IMR-90 (cell line): ENCODE measurements at regions not wholly inside any gene's neighbourhood (a gene's known extent, or its start where the extent isn't known, plus 50 kb on each side); places are given as distances from the start of the nearest gene placed in this dataset.

ENCODE experiments used
- ATAC-seq: fragments of 200-7000 bp; cut with Tn5 transposase; 2 replicates; pipeline ENCODE4 v1.9.1; 2020; ENCODE audit warnings: low read depth, mild to moderate bottlenecking, moderate library complexity
- BruUV-seq: library from RNA; stranded (reverse); fragments of 400-500 nt; replicated peaks from 2 replicates; lab custom pipeline; 2021; lab: Mats Ljungman, UMichigan
- CTCF ChIA-PET: fragments of 300-600 bp; formaldehyde crosslinking; extraction: SDS; loops from one replicate; lab custom pipeline; 2021; ENCODE audit warnings: antibody characterized with exemption; lab: Yijun Ruan, JAX
- POLR2A ChIA-PET: fragments of 300-600 bp; sonication (Branson Sonifier 250); formaldehyde crosslinking; loops from one replicate; lab custom pipeline; 2022; ENCODE audit warnings: antibody characterized with exemption; ENCODE audit not compliant: unreplicated experiment; lab: Charles Lee
- DNase-seq: peaks from one replicate; pipeline ENCODE4 v3.0.0; 2013
- H2AFZ ChIP-seq: replicated peaks from 2 replicates; pipeline ENCODE3; 2013; ENCODE audit warnings: low read length, mild to moderate bottlenecking; ENCODE audit not compliant: poor library complexity
- H2AK5ac ChIP-seq: 2 replicates; pipeline ENCODE4 v1.6.1; 2013; ENCODE audit warnings: low read depth, low read length, inconsistent platforms
- H2AK9ac ChIP-seq: replicated peaks from 2 replicates; pipeline ENCODE3; 2013; ENCODE audit warnings: mild to moderate bottlenecking, low read depth, low read length, moderate library complexity; ENCODE audit not compliant: poor library complexity
- H2BK120ac ChIP-seq: 2 replicates; pipeline ENCODE4 v1.6.1; 2013; ENCODE audit warnings: low read depth, low read length, inconsistent platforms
- H2BK15ac ChIP-seq: 3 replicates; pipeline ENCODE4 v1.6.1; 2013; ENCODE audit warnings: low read depth, low read length, inconsistent platforms
- H2BK20ac ChIP-seq: 2 replicates; pipeline ENCODE4 v1.6.1; 2013; ENCODE audit warnings: low read depth, mild to moderate bottlenecking, inconsistent platforms, low read length, moderate library complexity
- H2BK5ac ChIP-seq: 2 replicates; pipeline ENCODE4 v1.6.1; 2013; ENCODE audit warnings: mild to moderate bottlenecking, low read depth, low read length, inconsistent platforms; ENCODE audit not compliant: poor library complexity, severe bottlenecking
- H3K14ac ChIP-seq: replicated peaks from 2 replicates; pipeline ENCODE4 v1.6.1; 2013; ENCODE audit warnings: low read depth, low read length, inconsistent platforms
- H3K18ac ChIP-seq: 2 replicates; pipeline ENCODE4 v1.6.1; 2013; ENCODE audit warnings: low read depth, low read length, control low read depth
- H3K23ac ChIP-seq: 2 replicates; pipeline ENCODE4 v1.6.1; 2013; ENCODE audit warnings: low read depth, low read length, inconsistent platforms
- H3K27ac ChIP-seq: 2 replicates; pipeline ENCODE4 v1.5.1; 2013; ENCODE audit warnings: mild to moderate bottlenecking, control low read depth, low read length; ENCODE audit not compliant: insufficient read depth
- H3K27me3 ChIP-seq: 2 replicates; pipeline ENCODE4 v1.6.1; 2013; ENCODE audit warnings: low read length; ENCODE audit not compliant: control insufficient read depth, insufficient read depth
- H3K36me3 ChIP-seq: 2 replicates; pipeline ENCODE4 v1.6.1; 2013; ENCODE audit warnings: low read length, mixed read lengths; ENCODE audit not compliant: control insufficient read depth, insufficient read depth
- H3K4ac ChIP-seq: 2 replicates; pipeline ENCODE4 v1.6.1; 2013; ENCODE audit warnings: low read depth, low read length, inconsistent platforms
- H3K4me1 ChIP-seq: 2 replicates; pipeline ENCODE4 v1.6.1; 2013; ENCODE audit warnings: low read length, mixed read lengths; ENCODE audit not compliant: control insufficient read depth, insufficient read depth
- H3K4me2 ChIP-seq: 2 replicates; pipeline ENCODE4 v1.6.1; 2013; ENCODE audit warnings: low read depth, mild to moderate bottlenecking, control low read depth, low read length, moderate library complexity
- H3K4me3 ChIP-seq: 2 replicates; pipeline ENCODE4 v1.5.1; 2013; ENCODE audit warnings: low read depth, mild to moderate bottlenecking, control low read depth, low read length, moderate library complexity; ENCODE audit not compliant: insufficient read depth
- H3K56ac ChIP-seq: 2 replicates; pipeline ENCODE4 v1.6.1; 2013; ENCODE audit warnings: low read length, inconsistent platforms; ENCODE audit not compliant: insufficient read depth; ENCODE audit errors: extremely low read depth
- H3K79me1 ChIP-seq, 2 experiments: 2 replicates each; pipeline ENCODE4 v1.6.1; 2013; ENCODE audit warnings: low read length in 2 of 2, inconsistent platforms in 1 of 2, low read depth in 1 of 2
- H3K9ac ChIP-seq: 2 replicates; pipeline ENCODE4 v1.6.1; 2013; ENCODE audit warnings: low read depth, low read length, control low read depth
- H3K9me1 ChIP-seq: 2 replicates; pipeline ENCODE4 v1.6.1; 2013; ENCODE audit warnings: low read length, inconsistent platforms; ENCODE audit not compliant: insufficient read depth
- H3K9me3 ChIP-seq: 2 replicates; pipeline ENCODE4 v1.6.1; 2013; ENCODE audit warnings: low read length; ENCODE audit not compliant: control insufficient read depth, insufficient read depth
- H4K20me1 ChIP-seq: 2 replicates; pipeline ENCODE4 v1.6.1; 2013; ENCODE audit warnings: low read length, inconsistent platforms; ENCODE audit not compliant: insufficient read depth
- H4K5ac ChIP-seq: 2 replicates; pipeline ENCODE4 v1.6.1; 2013; ENCODE audit warnings: mild to moderate bottlenecking, low read depth, low read length, control low read depth
- H4K8ac ChIP-seq, 2 experiments: 2 replicates each; pipeline ENCODE4 v1.6.1; 2013; ENCODE audit warnings: low read depth in 2 of 2, low read length in 2 of 2, control low read depth in 1 of 2, inconsistent platforms in 1 of 2
- H4K91ac ChIP-seq: 2 replicates; pipeline ENCODE4 v1.6.1; 2013; ENCODE audit warnings: low read depth, low read length, inconsistent platforms; ENCODE audit not compliant: insufficient read depth
- CHD1 ChIP-seq: IDR thresholded peaks from 2 replicates; pipeline ENCODE4 v1.6.1; 2012; ENCODE audit warnings: low read depth, low read length, improper control_type of control experiment
- CTCF ChIP-seq: conservative IDR thresholded peaks from 2 replicates; pipeline ENCODE4 v1.5.1; 2012; ENCODE audit warnings: mild to moderate bottlenecking, low read depth, low read length, improper control_type of control experiment
- FOS ChIP-seq: fragments of 150-350 bp; IDR thresholded peaks from 2 replicates; pipeline ENCODE4 v1.6.1; 2016; ENCODE audit warnings: low read depth, low read length
- MAFK ChIP-seq: IDR thresholded peaks from 2 replicates; pipeline ENCODE4 v1.6.1; 2012; ENCODE audit warnings: low read depth, low read length, improper control_type of control experiment
- MAZ ChIP-seq: IDR thresholded peaks from 2 replicates; pipeline ENCODE4 v1.6.1; 2012; ENCODE audit warnings: low read depth, mild to moderate bottlenecking, low read length, improper control_type of control experiment, moderate library complexity, borderline replicate concordance
- MXI1 ChIP-seq: IDR thresholded peaks from 2 replicates; pipeline ENCODE4 v1.6.1; 2012; ENCODE audit warnings: low read depth, mild to moderate bottlenecking, low read length, moderate library complexity, borderline replicate concordance
- NFE2L2 ChIP-seq: fragments of 150-350 bp; IDR thresholded peaks from 2 replicates; pipeline ENCODE4 v1.6.1; 2016; ENCODE audit warnings: low read depth, mild to moderate bottlenecking, low read length
- RCOR1 ChIP-seq: IDR thresholded peaks from 2 replicates; pipeline ENCODE4 v1.6.1; 2012; ENCODE audit warnings: mild to moderate bottlenecking, low read length, improper control_type of control experiment; ENCODE audit not compliant: insufficient replicate concordance
- RFX5 ChIP-seq: IDR thresholded peaks from 2 replicates; pipeline ENCODE4 v1.8.0; 2012; ENCODE audit warnings: low read depth, mild to moderate bottlenecking, low read length, moderate library complexity
- USF2 ChIP-seq: fragments of 150-350 bp; IDR thresholded peaks from 2 replicates; pipeline ENCODE4 v1.6.1; 2017; ENCODE audit warnings: mild to moderate bottlenecking, antibody characterized with exemption, low read length, low read depth
- WGBS, 2 experiments: methylation state at CpG; one replicate each; pipeline versions ENCODE4 v1.1.5 to v1.1.7; 2013; ENCODE audit warnings: missing lambda C conversion rate in 2 of 2; ENCODE audit not compliant: insufficient read length in 1 of 2; ENCODE audit errors: extremely low coverage in 2 of 2; 5-methylcytosine and 5-hydroxymethylcytosine counted together
- dilution Hi-C: fragments of 300-500 bp; cut with HindIII; formaldehyde crosslinking; loops from one replicate; pipeline ENCODE4 v1.14.3; 2018; ENCODE audit warnings: low sequenced_read_pairs; ENCODE audit not compliant: unreplicated experiment
- in situ Hi-C: fragments of 300-500 bp; cut with MboI; formaldehyde crosslinking; loops from 3 replicates; pipeline ENCODE4 v1.14.3; 2019; ENCODE audit warnings: low sequenced_read_pairs, inconsistent platforms, mixed read lengths
- intact Hi-C: fragments of 100-400 bp; cut with micrococcal nuclease; formaldehyde crosslinking; loops from 2 replicates; pipeline ENCODE4 v1.10.0; 2022

GRCh38 chrX:140342410-140342809 lies 162.5 kb downstream of the SOX3 start:
- no peak for DNase-seq
- H3K56ac ChIP-seq = no peak overlapping the region
- no peak overlapping the region for H2AFZ ChIP-seq
- H4K5ac ChIP-seq = no peak overlapping the region
- no peak overlapping the region for H4K91ac ChIP-seq
- no peaks in the 10 kb centered on the region for H3K4me1 ChIP-seq
- H3K27me3 ChIP-seq = no peaks in the 10 kb centered on the region
- H3K79me1 ChIP-seq = no peaks in the 10 kb centered on the region
- BruUV-seq = no TSS peak
- no peak overlapping the region for H2AK5ac ChIP-seq
- H3K9me1 ChIP-seq = no peaks in the 10 kb centered on the region
- no peaks in the 10 kb centered on the region for H4K20me1 ChIP-seq
- no peak overlapping the region for H3K14ac ChIP-seq
- H3K4me2 ChIP-seq = no peak overlapping the region
- no peaks in the 10 kb centered on the region for H3K36me3 ChIP-seq
- H2BK5ac ChIP-seq = no peak overlapping the region
- in situ Hi-C loops = no loop called here
- no peak overlapping the region for H4K8ac ChIP-seq
- H2AK9ac ChIP-seq = no peak overlapping the region
- no peak overlapping the region for H3K18ac ChIP-seq
- intact Hi-C loops = no loop called here
- no peak overlapping the region for H3K23ac ChIP-seq
- POLR2A ChIA-PET = no interaction called here
- no peak overlapping the region for H2BK15ac ChIP-seq
- H2BK20ac ChIP-seq = no peak overlapping the region
- H3K4ac ChIP-seq = no peak overlapping the region
- no peak overlapping the region for H3K4me3 ChIP-seq
- dilution Hi-C loops = no loop called here
- TF ChIP-seq RCOR1 (no peak), MAFK (no peak), MAZ (no peak), USF2 (no peak), NFE2L2 (no peak), CHD1 (no peak), CTCF (no peak), FOS (no peak), RFX5 (no peak), MXI1 (no peak)
- no peak overlapping the region for H3K9ac ChIP-seq
- no peak overlapping the region for H2BK120ac ChIP-seq
- CTCF ChIA-PET = no interaction called here
- no CpG with 5 or more reads among the region's 1 CpG for WGBS, 2 experiments
- H3K27ac ChIP-seq = no peak overlapping the region
- ATAC-seq = no peak
- H3K9me3 ChIP-seq = no peaks in the 10 kb centered on the region
